ENCODE measurements at regions not wholly inside any gene's neighbourhood (a gene's known extent, or its start where the extent isn't known, plus 50 kb on each side); places are given as distances from the start of the nearest gene placed in this dataset.

- Mint-ChIP-seq H3K9me3 (ENCODE audit: insufficient read depth) (no peaks in the 10 kb centered on the region), H3K4me3 (no peak overlapping the region), H3K27ac (no peak overlapping the region), H3K4me1 (no peaks in the 10 kb centered on the region), H3K27me3 (no peaks in the 10 kb centered on the region)
- TF ChIP-seq EZH2 (IDR thresholded peaks at IDR 0.05; ENCODE audit: borderline replicate concordance, insufficient read depth, low read depth, low read length, poor library complexity, severe bottlenecking) (no peak), CTCF (IDR thresholded peaks at IDR 0.05) (no peak)
- no peaks in the 10 kb centered on the region for H3K79me2 ChIP-seq (ENCODE audit: control insufficient read depth, insufficient read depth, low read length)
- no peak overlapping the region for H3K4me3 ChIP-seq (ENCODE audit: control extremely low read depth in 1 of 5, extremely low read depth in 1 of 5, insufficient read depth in 1 of 5, low read depth in 2 of 5, low read length in 4 of 5)
- no peaks in the 10 kb centered on the region for H3K9me3 ChIP-seq (ENCODE audit: control extremely low read depth in 1 of 3, control insufficient read depth in 2 of 3, insufficient read depth in 1 of 3, low read length in 2 of 3)
- ChIA-PET CTCF (no interaction called here), POLR2A (no interaction called here)
- H3K27ac ChIP-seq (ENCODE audit: low read length in 2 of 2), result no peak overlapping the region
- H3K27me3 ChIP-seq (replicated peaks in 1 of 4; ENCODE audit: control extremely low read depth in 1 of 4, control insufficient read depth in 3 of 4, insufficient read depth in 4 of 4, low read length in 3 of 4), result no peaks in the 10 kb centered on the region
- H3K4me2 ChIP-seq (replicated peaks; ENCODE audit: low read depth, low read length, poor library complexity, severe bottlenecking), result no peak overlapping the region
- no peaks in the 10 kb centered on the region for H3K4me1 ChIP-seq (ENCODE audit: control insufficient read depth in 2 of 2, insufficient read depth in 2 of 2, low read length in 2 of 2)
- intact Hi-C loops (cut with micrococcal nuclease), result no loop called here
- no CpG with 5 or more reads among the region's 5 CpGs for WGBS (ENCODE audit: insufficient coverage)
- DNase-seq, result no peak
- H4K20me1 ChIP-seq (ENCODE audit: control insufficient read depth, insufficient read depth, low read length, poor library complexity, severe bottlenecking), result no peaks in the 10 kb centered on the region
- H3K36me3 ChIP-seq (replicated peaks in 1 of 2; ENCODE audit: control extremely low read depth in 1 of 2, control insufficient read depth in 1 of 2, extremely low read depth in 1 of 2, insufficient read depth in 2 of 2, low read length in 1 of 2), result no peaks in the 10 kb centered on the region
- no peak overlapping the region for H3K9ac ChIP-seq (ENCODE audit: low read length)
- no peak for ATAC-seq (ENCODE audit: low read depth)
- H2AFZ ChIP-seq (ENCODE audit: insufficient read depth, low read depth, low read length, poor library complexity, severe bottlenecking), result no peak overlapping the region
These were observed 843.8 kb downstream of the C12orf50 start for GRCh38 chr12:87185367-87185766.

- no peak for TF ChIP-seq EZH2 (IDR thresholded peaks at IDR 0.05; ENCODE audit: borderline replicate concordance, insufficient read depth, low read depth, low read length, poor library complexity, severe bottlenecking)
- TF ChIP-seq CTCF (IDR thresholded peaks at IDR 0.05), result no peak
- Mint-ChIP-seq H3K27me3 (no peaks in the 10 kb centered on the region), H3K4me3 (no peak overlapping the region), H3K27ac (no peak overlapping the region), H3K9me3 (ENCODE audit: insufficient read depth) (no peaks in the 10 kb centered on the region), H3K4me1 (no peaks in the 10 kb centered on the region)
- ChIA-PET CTCF (no interaction called here), POLR2A (no interaction called here)
- H3K9me3 ChIP-seq (ENCODE audit: control extremely low read depth in 1 of 3, control insufficient read depth in 2 of 3, insufficient read depth in 1 of 3, low read length in 2 of 3), result no peaks in the 10 kb centered on the region
- DNase-seq (no peak), ATAC-seq (ENCODE audit: low read depth) (no peak)
- H3K27ac ChIP-seq (ENCODE audit: low read length in 2 of 2), result no peak overlapping the region
- no peaks in the 10 kb centered on the region for H3K27me3 ChIP-seq (replicated peaks in 1 of 4; ENCODE audit: control extremely low read depth in 1 of 4, control insufficient read depth in 3 of 4, insufficient read depth in 4 of 4, low read length in 3 of 4)
- 96% methylated on average over 4 of the region's 5 CpGs for WGBS (ENCODE audit: insufficient coverage)
- H3K9ac ChIP-seq (ENCODE audit: low read length), result no peak overlapping the region
- no peak overlapping the region for H3K4me3 ChIP-seq (ENCODE audit: control extremely low read depth in 1 of 5, extremely low read depth in 1 of 5, insufficient read depth in 1 of 5, low read depth in 2 of 5, low read length in 4 of 5)
- no peaks in the 10 kb centered on the region for H3K79me2 ChIP-seq (ENCODE audit: control insufficient read depth, insufficient read depth, low read length)
- no peak overlapping the region for H2AFZ ChIP-seq (ENCODE audit: insufficient read depth, low read depth, low read length, poor library complexity, severe bottlenecking)
- H3K4me1 ChIP-seq (ENCODE audit: control insufficient read depth in 2 of 2, insufficient read depth in 2 of 2, low read length in 2 of 2), result no peaks in the 10 kb centered on the region
- H4K20me1 ChIP-seq (ENCODE audit: control insufficient read depth, insufficient read depth, low read length, poor library complexity, severe bottlenecking), result no peaks in the 10 kb centered on the region
- H3K36me3 ChIP-seq (replicated peaks in 1 of 2; ENCODE audit: control extremely low read depth in 1 of 2, control insufficient read depth in 1 of 2, extremely low read depth in 1 of 2, insufficient read depth in 2 of 2, low read length in 1 of 2), result no peaks in the 10 kb centered on the region
- intact Hi-C loops (cut with micrococcal nuclease), result no loop called here
- no peak overlapping the region for H3K4me2 ChIP-seq (replicated peaks; ENCODE audit: low read depth, low read length, poor library complexity, severe bottlenecking)
These were observed 846.4 kb downstream of the C12orf50 start for GRCh38 chr12:87182696-87183233.

Measured in B cell (primary cell).